H9 (cell line): ENCODE measurements at regions not wholly inside any gene's neighbourhood (a gene's known extent, or its start where the extent isn't known, plus 50 kb on each side); places are given as distances from the start of the nearest gene placed in this dataset.

ENCODE experiments used
- DNase-seq: peaks from one replicate; pipeline ENCODE4 v3.0.0-alpha.2; 2017
- H2AFZ ChIP-seq: one replicate; pipeline ENCODE4 v1.6.1; 2013; ENCODE audit warnings: mild to moderate bottlenecking, low read length, control low read depth, moderate library complexity
- H2AK5ac ChIP-seq: 2 replicates; pipeline ENCODE4 v1.6.1; 2013; ENCODE audit warnings: low read length, control low read depth, mixed read lengths; ENCODE audit not compliant: insufficient read length
- H2BK120ac ChIP-seq: one replicate; pipeline ENCODE4 v1.6.1; 2013; ENCODE audit warnings: low read depth, mild to moderate bottlenecking, low read length, control low read depth, inconsistent platforms; ENCODE audit not compliant: poor library complexity, severe bottlenecking
- H2BK12ac ChIP-seq: 2 replicates; pipeline ENCODE4 v1.6.1; 2013; ENCODE audit warnings: low read length, control low read depth, mixed read lengths, low read depth; ENCODE audit not compliant: insufficient read length
- H2BK15ac ChIP-seq: 2 replicates; pipeline ENCODE4 v1.6.1; 2013; ENCODE audit warnings: low read depth, low read length, control low read depth
- H2BK20ac ChIP-seq: one replicate; pipeline ENCODE4 v1.6.1; 2013; ENCODE audit warnings: low read depth, mild to moderate bottlenecking, low read length, control low read depth, inconsistent platforms; ENCODE audit not compliant: poor library complexity, severe bottlenecking
- H2BK5ac ChIP-seq: 2 replicates; pipeline ENCODE4 v1.6.1; 2013; ENCODE audit warnings: low read length, control low read depth, mixed read lengths; ENCODE audit not compliant: insufficient read length
- H3K14ac ChIP-seq: 2 replicates; pipeline ENCODE4 v1.6.1; 2013; ENCODE audit warnings: low read length, control low read depth; ENCODE audit not compliant: insufficient read depth
- H3K18ac ChIP-seq: 2 replicates; pipeline ENCODE4 v1.6.1; 2013; ENCODE audit warnings: low read depth, mild to moderate bottlenecking, mixed read lengths, low read length, control low read depth; ENCODE audit not compliant: insufficient read length
- H3K23ac ChIP-seq: 2 replicates; pipeline ENCODE4 v1.6.1; 2013; ENCODE audit warnings: low read length, control low read depth, mixed read lengths, low read depth; ENCODE audit not compliant: insufficient read length
- H3K23me2 ChIP-seq: 2 replicates; pipeline ENCODE4 v1.6.1; 2013; ENCODE audit warnings: low read depth, mild to moderate bottlenecking, mixed read lengths, low read length, control low read depth; ENCODE audit not compliant: insufficient read length, poor library complexity, severe bottlenecking
- H3K27ac ChIP-seq: 2 replicates; pipeline ENCODE4 v1.5.1; 2013; ENCODE audit warnings: low read length, control low read depth, mixed read lengths, low read depth; ENCODE audit not compliant: insufficient read length
- H3K27me3 ChIP-seq: 2 replicates; pipeline ENCODE4 v1.6.1; 2013; ENCODE audit warnings: low read length, control low read depth, inconsistent platforms; ENCODE audit not compliant: insufficient read depth
- H3K4ac ChIP-seq: 2 replicates; pipeline ENCODE4 v1.6.1; 2013; ENCODE audit warnings: low read depth, mild to moderate bottlenecking, control low read depth, inconsistent platforms, low read length, moderate library complexity
- H3K4me1 ChIP-seq: 2 replicates; pipeline ENCODE4 v1.6.1; 2013; ENCODE audit warnings: low read length, control low read depth, inconsistent platforms; ENCODE audit not compliant: insufficient read depth
- H3K4me2 ChIP-seq: 2 replicates; pipeline ENCODE4 v1.6.1; 2013; ENCODE audit warnings: low read length, control low read depth, mixed read lengths; ENCODE audit not compliant: insufficient read length, insufficient read depth
- H3K56ac ChIP-seq: 2 replicates; pipeline ENCODE4 v1.6.1; 2013; ENCODE audit warnings: low read depth, mild to moderate bottlenecking, mixed read lengths, low read length, control low read depth; ENCODE audit not compliant: insufficient read length
- H3K79me1 ChIP-seq: 2 replicates; pipeline ENCODE4 v1.6.1; 2013; ENCODE audit warnings: low read depth, mild to moderate bottlenecking, moderate library complexity, low read length, control low read depth, inconsistent platforms; ENCODE audit not compliant: insufficient read depth, poor library complexity, severe bottlenecking
- H3K79me2 ChIP-seq: 2 replicates; pipeline ENCODE4 v1.6.1; 2013; ENCODE audit warnings: low read length, control low read depth, inconsistent platforms; ENCODE audit not compliant: insufficient read depth
- H3K9ac ChIP-seq: 2 replicates; pipeline ENCODE4 v1.6.1; 2013; ENCODE audit warnings: low read length, control low read depth, mixed read lengths; ENCODE audit not compliant: insufficient read length; ENCODE audit errors: extremely low read depth
- H3K9me3 ChIP-seq: one replicate; pipeline ENCODE4 v1.6.1; 2013; ENCODE audit warnings: low read depth, low read length, inconsistent platforms; ENCODE audit not compliant: control insufficient read depth
- H3T11ph ChIP-seq: one replicate; pipeline ENCODE4 v1.6.1; 2013; ENCODE audit warnings: mild to moderate bottlenecking, low read length, control low read depth, inconsistent platforms
- H4K20me1 ChIP-seq: one replicate; pipeline ENCODE4 v1.6.1; 2013; ENCODE audit not compliant: control insufficient read depth, insufficient read length, insufficient read depth
- H4K5ac ChIP-seq: 2 replicates; pipeline ENCODE4 v1.6.1; 2013; ENCODE audit warnings: low read depth, mild to moderate bottlenecking, mixed read lengths, low read length, control low read depth; ENCODE audit not compliant: insufficient read length
- H4K8ac ChIP-seq: replicated peaks from 2 replicates; pipeline ENCODE4 v1.6.1; 2013; ENCODE audit warnings: low read length, control low read depth, mixed read lengths, low read depth; ENCODE audit not compliant: insufficient read length
- H4K91ac ChIP-seq: 2 replicates; pipeline ENCODE4 v1.6.1; 2013; ENCODE audit warnings: low read depth, mild to moderate bottlenecking, moderate library complexity, mixed read lengths, low read length, control low read depth; ENCODE audit not compliant: insufficient read length
- H3K27ac Mint-ChIP-seq, 3 experiments: 2 replicates in 2 of 3; 3 replicates in 1 of 3; pipeline ENCODE4 v1.8.0; 2020 to 2021; ENCODE audit warnings: mixed read lengths in 3 of 3, mild to moderate bottlenecking in 1 of 3, moderate library complexity in 1 of 3
- H3K27me3 Mint-ChIP-seq: 2 replicates; pipeline ENCODE4 v1.8.0; 2021; ENCODE audit warnings: low read depth, mild to moderate bottlenecking, moderate library complexity, mixed read lengths
- H3K36me3 Mint-ChIP-seq, 3 experiments: 2 replicates in 2 of 3; 3 replicates in 1 of 3; pipeline ENCODE4 v1.8.0; 2020 to 2021; ENCODE audit warnings: low read depth in 3 of 3, mixed read lengths in 3 of 3; ENCODE audit not compliant: insufficient read depth in 1 of 3
- H3K4me1 Mint-ChIP-seq, 2 experiments: 2 replicates each; pipeline ENCODE4 v1.8.0; 2020; ENCODE audit warnings: mixed read lengths in 2 of 2
- H3K4me3 Mint-ChIP-seq, 2 experiments: 2 replicates in 1 of 2; 3 replicates in 1 of 2; pipeline ENCODE4 v1.8.0; 2020 to 2021; ENCODE audit warnings: mild to moderate bottlenecking in 2 of 2, mixed read lengths in 2 of 2, moderate library complexity in 1 of 2
- H3K9me3 Mint-ChIP-seq, 2 experiments: 2 replicates in 1 of 2; 3 replicates in 1 of 2; pipeline ENCODE4 v1.8.0; 2020; ENCODE audit warnings: mild to moderate bottlenecking in 2 of 2, mixed read lengths in 2 of 2, moderate library complexity in 1 of 2
- CTCF ChIP-seq: fragments of 200-600 bp; sonication (generic); conservative IDR thresholded peaks from 3 replicates; pipeline ENCODE4 v1.8.0; 2021; ENCODE audit warnings: antibody characterized with exemption, mild to moderate bottlenecking
- WGBS: extraction: QIAGEN DNeasy Blood & Tissue Kit; methylation state at CpG from one replicate; pipeline ENCODE4 v1.1.7; 2013; ENCODE audit warnings: missing lambda C conversion rate, low lambda C conversion rate, mixed read lengths; ENCODE audit not compliant: insufficient read length; ENCODE audit errors: extremely low coverage; 5-methylcytosine and 5-hydroxymethylcytosine counted together

- no peak overlapping the region for H3K4ac ChIP-seq
- no peak overlapping the region for H3K9ac ChIP-seq
- no peaks in the 10 kb centered on the region for H3K27me3 ChIP-seq
- no peaks in the 10 kb centered on the region for H3K79me1 ChIP-seq
- H3K56ac ChIP-seq = no peak overlapping the region
- H3K9me3 ChIP-seq = no peaks in the 10 kb centered on the region
- H3K18ac ChIP-seq = no peak overlapping the region
- WGBS = no CpG with 5 or more reads among the region's 1 CpG
- H2BK120ac ChIP-seq = no peak overlapping the region
- H3K23ac ChIP-seq = no peak overlapping the region
- no peak overlapping the region for H4K8ac ChIP-seq
- TF ChIP-seq CTCF = no peak
- no peak overlapping the region for H4K91ac ChIP-seq
- H4K20me1 ChIP-seq = no peaks in the 10 kb centered on the region
- H3K23me2 ChIP-seq = no peaks in the 10 kb centered on the region
- no peak overlapping the region for H3K27ac ChIP-seq
- H3K27me3 Mint-ChIP-seq = no peaks in the 10 kb centered on the region
- H3K4me1 Mint-ChIP-seq = peaks cover 0 to 4% of the 10 kb centered on the region in 2 experiments; a peak in 2 of 4 replicates
- H3K27ac Mint-ChIP-seq = no peak overlapping the region
- no peaks in the 10 kb centered on the region for H3K79me2 ChIP-seq
- H2BK12ac ChIP-seq = no peak overlapping the region
- no peak overlapping the region for H3K14ac ChIP-seq
- H3K4me2 ChIP-seq = no peak overlapping the region
- peaks cover 0 to 3% of the 10 kb centered on the region in 2 experiments; a peak in 2 of 5 replicates for H3K9me3 Mint-ChIP-seq
- no peak overlapping the region for H2BK20ac ChIP-seq
- no peak for DNase-seq
- no peak overlapping the region for H3T11ph ChIP-seq
- no peak overlapping the region for H2AFZ ChIP-seq
- no peak overlapping the region for H2AK5ac ChIP-seq
- no peak overlapping the region for H3K4me3 Mint-ChIP-seq
- H2BK5ac ChIP-seq = no peak overlapping the region
- H2BK15ac ChIP-seq = no peak overlapping the region
- H3K4me1 ChIP-seq = no peaks in the 10 kb centered on the region
- H4K5ac ChIP-seq = no peak overlapping the region
- peaks cover 0 to 9% (median 0%) of the 10 kb centered on the region in 3 experiments; a peak in 1 of 7 replicates for H3K36me3 Mint-ChIP-seq
These were observed 157.4 kb upstream of the GULP1 start for GRCh38 chr2:188134241-188134640.
